DND-41 (cell line): ENCODE measurements at regions not wholly inside any gene's neighbourhood (a gene's known extent, or its start where the extent isn't known, plus 50 kb on each side); places are given as distances from the start of the nearest gene placed in this dataset.

Experiments
- ATAC-seq: fragments of 200-7000 bp; cut with Tn5 transposase; 3 replicates; pipeline ENCODE4 v1.9.1; 2021; ENCODE audit warnings: low read depth; ENCODE audit not compliant: insufficient read depth
- DNase-seq: peaks from one replicate; pipeline ENCODE4 v3.0.0-alpha.2; 2020
- H2AFZ ChIP-seq: 2 replicates; pipeline ENCODE4 v1.6.0; 2012; ENCODE audit warnings: low read depth, low read length
- H3K27ac ChIP-seq: 2 replicates; pipeline ENCODE4 v1.5.1; 2012; ENCODE audit warnings: low read length, inconsistent platforms
- H3K27me3 ChIP-seq: fragments of 200-600 bp; sonication (generic); 2 replicates; pipeline ENCODE4 v1.6.0; 2012; ENCODE audit warnings: low read length, mild to moderate bottlenecking, inconsistent platforms; ENCODE audit not compliant: insufficient read depth, poor library complexity
- H3K36me3 ChIP-seq: 2 replicates; pipeline ENCODE4 v1.5.1; 2012; ENCODE audit warnings: low read length, inconsistent platforms; ENCODE audit not compliant: insufficient read depth
- H3K4me1 ChIP-seq: 2 replicates; pipeline ENCODE4 v1.5.1; 2012; ENCODE audit warnings: mild to moderate bottlenecking, low read length; ENCODE audit not compliant: insufficient read depth
- H3K4me2 ChIP-seq: 2 replicates; pipeline ENCODE4 v1.6.0; 2012; ENCODE audit warnings: mild to moderate bottlenecking, moderate library complexity, low read length, inconsistent platforms; ENCODE audit not compliant: insufficient read depth
- H3K4me3 ChIP-seq, 2 experiments: fragments of 200-600 bp in 1 of 2; shearing (Covaris generic) in 1 of 2; 2 replicates each; pipeline ENCODE4 v1.5.1; 2012 to 2016; ENCODE audit warnings: inconsistent platforms in 2 of 2, low read length in 2 of 2, mild to moderate bottlenecking in 2 of 2, low read depth in 1 of 2, moderate library complexity in 1 of 2
- H3K79me2 ChIP-seq: 2 replicates; pipeline ENCODE4 v1.6.0; 2012; ENCODE audit warnings: low read length, inconsistent platforms; ENCODE audit not compliant: insufficient read depth
- H3K9ac ChIP-seq: 2 replicates; pipeline ENCODE4 v1.6.0; 2012; ENCODE audit warnings: low read depth, mild to moderate bottlenecking, inconsistent platforms, low read length, moderate library complexity
- H3K9me3 ChIP-seq: 2 replicates; pipeline ENCODE4 v1.5.1; 2012; ENCODE audit warnings: low read length, moderate library complexity, mild to moderate bottlenecking, inconsistent platforms; ENCODE audit not compliant: insufficient read depth, severe bottlenecking
- H4K20me1 ChIP-seq: 2 replicates; pipeline ENCODE4 v1.6.0; 2012; ENCODE audit warnings: low read length; ENCODE audit not compliant: insufficient read depth
- EZH2 ChIP-seq: IDR thresholded peaks from 3 replicates; pipeline ENCODE4 v1.6.1; 2012; ENCODE audit warnings: borderline replicate concordance, low read depth, mild to moderate bottlenecking, moderate library complexity, low read length, inconsistent platforms; ENCODE audit not compliant: severe bottlenecking
- TF ChIP-seq, protein P1 (sequence below): IDR thresholded peaks from 2 replicates; pipeline ENCODE4 v1.5.1; 2012; ENCODE audit warnings: borderline replicate concordance, low read length, moderate library complexity, mild to moderate bottlenecking; ENCODE audit not compliant: poor library complexity, severe bottlenecking; ENCODE audit errors: extremely low read depth

DNA sequence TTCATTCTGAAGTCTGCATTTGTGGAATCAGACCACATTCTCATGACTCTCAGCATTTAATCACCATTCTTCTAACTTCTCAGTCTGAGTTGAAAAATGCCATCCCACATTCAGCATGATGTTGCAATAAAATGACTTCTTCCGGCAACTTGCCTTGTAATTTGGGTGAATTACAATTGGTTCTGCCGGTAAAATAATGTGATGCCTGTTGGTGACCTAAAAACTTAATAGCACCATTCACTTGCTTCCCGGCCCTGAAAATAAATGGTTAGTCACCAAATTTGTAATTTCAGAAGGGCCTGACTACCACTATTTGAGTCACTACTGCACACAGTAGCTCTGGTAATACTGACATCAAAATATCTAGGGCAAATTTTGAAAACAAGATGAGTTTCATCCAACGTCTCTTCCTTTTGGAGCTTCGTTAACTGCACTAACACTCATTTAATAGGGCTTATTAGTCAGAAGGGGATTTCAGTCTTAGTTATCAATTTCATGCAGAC, 637.1 kb upstream of the CHAC2 start:
- no peak for DNase-seq
- Histone ChIP-seq H3K36me3 (no peaks in the 10 kb centered on the region), H4K20me1 (no peaks in the 10 kb centered on the region), H3K9me3 (no peaks in the 10 kb centered on the region), H3K4me3 (no peak overlapping the region), H3K27ac (no peak overlapping the region), H3K27me3 (no peaks in the 10 kb centered on the region), H3K79me2 (no peaks in the 10 kb centered on the region), H3K4me2 (no peak overlapping the region), H2AFZ (no peak overlapping the region), H3K9ac (no peak overlapping the region), H3K4me1 (no peaks in the 10 kb centered on the region)
- ATAC-seq = no peak
- no peak for TF ChIP-seq EZH2
- TF ChIP-seq, protein P1, sequence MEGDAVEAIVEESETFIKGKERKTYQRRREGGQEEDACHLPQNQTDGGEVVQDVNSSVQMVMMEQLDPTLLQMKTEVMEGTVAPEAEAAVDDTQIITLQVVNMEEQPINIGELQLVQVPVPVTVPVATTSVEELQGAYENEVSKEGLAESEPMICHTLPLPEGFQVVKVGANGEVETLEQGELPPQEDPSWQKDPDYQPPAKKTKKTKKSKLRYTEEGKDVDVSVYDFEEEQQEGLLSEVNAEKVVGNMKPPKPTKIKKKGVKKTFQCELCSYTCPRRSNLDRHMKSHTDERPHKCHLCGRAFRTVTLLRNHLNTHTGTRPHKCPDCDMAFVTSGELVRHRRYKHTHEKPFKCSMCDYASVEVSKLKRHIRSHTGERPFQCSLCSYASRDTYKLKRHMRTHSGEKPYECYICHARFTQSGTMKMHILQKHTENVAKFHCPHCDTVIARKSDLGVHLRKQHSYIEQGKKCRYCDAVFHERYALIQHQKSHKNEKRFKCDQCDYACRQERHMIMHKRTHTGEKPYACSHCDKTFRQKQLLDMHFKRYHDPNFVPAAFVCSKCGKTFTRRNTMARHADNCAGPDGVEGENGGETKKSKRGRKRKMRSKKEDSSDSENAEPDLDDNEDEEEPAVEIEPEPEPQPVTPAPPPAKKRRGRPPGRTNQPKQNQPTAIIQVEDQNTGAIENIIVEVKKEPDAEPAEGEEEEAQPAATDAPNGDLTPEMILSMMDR = no peak

DNA sequence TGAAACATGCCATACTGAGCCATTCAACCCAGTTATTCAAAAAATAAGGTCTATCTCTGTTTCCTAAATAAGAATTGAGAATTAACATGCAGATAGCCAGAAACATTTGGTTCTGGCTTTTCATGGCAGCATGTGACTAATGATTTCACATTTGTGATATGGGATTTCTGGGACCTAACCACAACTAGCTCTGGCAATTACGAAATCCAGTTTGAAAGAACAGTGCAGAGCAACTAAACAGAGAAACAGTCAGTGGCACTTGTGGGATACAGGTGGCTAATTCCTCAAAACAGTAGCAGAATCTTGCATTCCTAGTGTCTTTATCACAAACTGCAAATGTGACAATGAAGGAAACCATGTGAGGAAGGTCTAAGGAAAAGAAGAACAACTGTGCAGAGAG, 637.8 kb upstream of the CHAC2 start:
- Histone ChIP-seq H3K36me3 (no peaks in the 10 kb centered on the region), H4K20me1 (no peaks in the 10 kb centered on the region), H3K79me2 (no peaks in the 10 kb centered on the region), H3K27me3 (no peaks in the 10 kb centered on the region), H3K27ac (no peak overlapping the region), H2AFZ (no peak overlapping the region), H3K9ac (no peak overlapping the region), H3K4me3 (no peak overlapping the region), H3K9me3 (no peaks in the 10 kb centered on the region), H3K4me1 (no peaks in the 10 kb centered on the region), H3K4me2 (no peak overlapping the region)
- ATAC-seq (no peak), DNase-seq (no peak)
- TF ChIP-seq, protein P1 = no peak
- TF ChIP-seq EZH2 = no peak

DNA sequence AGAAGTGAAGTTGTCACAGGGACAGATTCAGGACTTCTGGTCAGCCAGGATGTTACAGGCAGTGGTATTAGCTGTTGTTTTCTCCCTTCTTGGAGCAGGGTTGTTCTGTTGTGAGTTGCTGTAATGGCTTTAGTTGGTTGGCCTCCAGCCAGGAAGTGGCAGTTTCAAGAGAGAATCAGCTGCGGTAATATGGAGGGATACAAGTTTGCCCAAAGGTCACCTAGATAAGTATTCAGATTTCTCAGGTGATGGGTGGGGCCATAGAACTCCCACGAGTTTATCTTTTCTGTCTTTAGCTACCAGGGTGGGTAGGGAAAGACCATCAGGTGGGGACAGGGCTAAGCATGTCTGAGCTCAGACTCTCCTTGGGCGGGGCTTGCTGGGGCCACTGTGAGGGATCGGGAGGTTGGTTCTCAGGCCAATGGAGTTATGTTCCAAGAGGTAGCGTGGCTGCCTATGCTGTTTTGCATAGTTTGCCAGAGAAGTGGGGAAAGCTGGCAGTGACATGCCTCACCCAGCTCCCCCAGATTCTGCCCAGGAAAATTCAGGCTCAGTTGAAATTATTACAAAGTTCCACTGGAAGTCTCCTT, 640.4 kb upstream of the CHAC2 start:
- no peaks in the 10 kb centered on the region for H3K36me3 ChIP-seq
- TF ChIP-seq EZH2 = no peak
- TF ChIP-seq, protein P1 = no peak
- H2AFZ ChIP-seq = no peak overlapping the region
- no peaks in the 10 kb centered on the region for H3K4me1 ChIP-seq
- no peak overlapping the region for H3K27ac ChIP-seq
- H4K20me1 ChIP-seq = no peaks in the 10 kb centered on the region
- H3K9ac ChIP-seq = no peak overlapping the region
- H3K4me2 ChIP-seq = no peak overlapping the region
- H3K27me3 ChIP-seq = no peaks in the 10 kb centered on the region
- no peaks in the 10 kb centered on the region for H3K9me3 ChIP-seq
- H3K79me2 ChIP-seq = no peaks in the 10 kb centered on the region
- no peak for ATAC-seq
- DNase-seq = no peak
- H3K4me3 ChIP-seq = no peak overlapping the region

DNA sequence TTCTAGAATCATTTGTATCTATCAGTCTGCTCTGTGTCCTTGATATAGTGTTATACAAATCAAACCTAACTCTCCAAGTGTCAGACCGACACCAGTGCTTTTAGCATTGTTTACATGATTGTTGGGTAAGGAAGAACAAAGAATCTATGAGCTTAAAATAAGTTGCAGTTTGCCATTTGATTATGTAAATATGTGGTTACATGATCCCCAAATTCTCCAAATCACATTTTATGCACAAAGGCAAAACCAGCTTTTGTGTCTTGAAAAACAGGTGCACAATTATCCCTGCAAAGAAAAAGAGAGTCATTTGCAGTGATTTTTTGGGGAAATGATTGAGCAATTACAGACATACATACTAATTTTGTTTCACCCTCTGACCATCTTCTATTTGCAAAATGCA, 652.6 kb upstream of the CHAC2 start:
- Histone ChIP-seq H3K79me2 (no peaks in the 10 kb centered on the region), H3K4me3 (no peak overlapping the region), H3K9me3 (no peaks in the 10 kb centered on the region), H3K4me1 (no peaks in the 10 kb centered on the region), H3K4me2 (no peak overlapping the region), H3K27ac (no peak overlapping the region), H3K27me3 (no peaks in the 10 kb centered on the region), H4K20me1 (no peaks in the 10 kb centered on the region), H3K36me3 (no peaks in the 10 kb centered on the region), H3K9ac (no peak overlapping the region), H2AFZ (no peak overlapping the region)
- ATAC-seq = no peak
- no peak for DNase-seq
- TF ChIP-seq, protein P1 = no peak
- no peak for TF ChIP-seq EZH2
